ENCODE measurements at regions not wholly inside any gene's neighbourhood (a gene's known extent, or its start where the extent isn't known, plus 50 kb on each side); places are given as distances from the start of the nearest gene placed in this dataset.
A peak's percentile ranks its signal among the peaks of the same experiment; 100 is the strongest.

DNA sequence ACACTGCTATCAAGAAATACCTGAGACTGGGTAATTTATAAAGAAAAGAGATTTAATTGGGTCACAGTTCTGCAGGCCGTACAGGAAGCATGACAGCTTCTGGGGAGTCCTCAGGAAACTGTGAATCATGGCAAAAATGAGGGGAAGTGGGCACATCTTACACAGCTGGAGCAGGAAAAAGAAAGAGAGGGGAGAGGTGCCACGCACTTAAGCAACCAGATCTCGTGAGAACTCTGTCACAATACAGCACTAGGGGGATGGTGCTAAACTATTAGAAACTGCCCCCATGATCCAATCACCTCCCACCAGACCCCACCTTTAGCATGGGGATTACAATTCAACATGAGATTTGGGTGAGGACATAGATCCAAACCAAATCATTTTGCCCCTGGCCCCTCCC is 105.5 kb upstream of the CPLX2 start:
- no peak for DNase-seq (ENCODE audit: low spot score)

DNA sequence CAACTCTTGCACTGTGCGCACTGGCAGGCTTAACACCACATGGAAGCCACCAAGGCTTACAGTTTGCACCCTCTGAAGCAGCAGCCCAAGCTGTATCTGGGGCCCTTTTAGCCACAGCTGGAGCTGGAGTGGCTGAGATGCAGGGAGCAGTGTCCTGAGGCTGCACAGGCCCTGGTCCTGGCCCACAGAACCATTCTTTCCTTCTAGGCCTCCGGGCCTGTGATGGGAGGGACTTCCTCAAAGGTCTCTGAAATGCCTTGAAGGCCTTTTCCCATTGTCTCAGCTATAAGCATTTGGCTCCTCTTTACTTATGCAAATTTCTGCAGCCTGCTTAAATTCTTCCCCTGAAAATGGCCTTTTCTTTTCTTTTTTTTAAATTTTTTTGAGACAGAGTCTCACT is 104.4 kb upstream of the CPLX2 start:
- no peak for DNase-seq (ENCODE audit: low spot score)

DNA sequence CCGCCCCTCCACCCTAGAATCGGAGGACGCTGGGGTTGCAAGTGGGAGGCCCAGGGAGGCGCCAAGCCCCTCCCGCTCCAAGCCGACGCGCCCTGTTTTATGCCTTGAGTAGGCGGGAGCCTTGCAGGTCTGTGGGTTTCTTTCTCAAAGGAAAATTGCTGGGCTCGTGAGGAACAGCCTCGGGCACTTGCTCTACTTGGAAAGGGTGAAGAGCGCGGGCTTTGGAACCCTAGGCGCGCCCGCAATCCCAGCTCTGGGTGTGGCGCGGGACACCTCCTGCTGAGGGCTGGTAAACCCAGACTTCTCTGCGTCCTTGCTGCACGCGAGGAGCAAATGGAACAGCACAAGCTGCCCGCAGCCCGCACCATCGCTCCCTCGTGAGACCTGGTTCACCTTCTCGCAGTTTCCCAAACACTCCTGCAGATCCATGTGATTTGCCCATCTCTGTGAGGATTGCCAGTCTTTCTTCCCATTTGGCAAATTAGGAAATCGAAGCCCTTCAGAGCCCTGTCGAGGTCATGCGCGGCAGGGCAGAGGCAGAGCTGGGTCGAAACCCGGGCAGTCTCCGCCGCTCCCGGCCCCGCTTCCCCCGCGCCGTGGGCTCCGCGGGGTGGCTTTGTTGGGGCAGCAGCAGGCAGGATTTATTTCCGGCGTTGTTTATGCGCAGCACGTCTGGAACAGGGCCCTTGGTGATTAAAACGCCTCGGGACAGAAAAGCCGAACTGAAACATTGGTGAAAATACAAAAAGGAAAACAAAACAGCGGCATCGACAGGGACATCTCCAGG is 98.4 kb upstream of the CPLX2 start:
- DNase-seq (ENCODE audit: low spot score) = no peak

DNA sequence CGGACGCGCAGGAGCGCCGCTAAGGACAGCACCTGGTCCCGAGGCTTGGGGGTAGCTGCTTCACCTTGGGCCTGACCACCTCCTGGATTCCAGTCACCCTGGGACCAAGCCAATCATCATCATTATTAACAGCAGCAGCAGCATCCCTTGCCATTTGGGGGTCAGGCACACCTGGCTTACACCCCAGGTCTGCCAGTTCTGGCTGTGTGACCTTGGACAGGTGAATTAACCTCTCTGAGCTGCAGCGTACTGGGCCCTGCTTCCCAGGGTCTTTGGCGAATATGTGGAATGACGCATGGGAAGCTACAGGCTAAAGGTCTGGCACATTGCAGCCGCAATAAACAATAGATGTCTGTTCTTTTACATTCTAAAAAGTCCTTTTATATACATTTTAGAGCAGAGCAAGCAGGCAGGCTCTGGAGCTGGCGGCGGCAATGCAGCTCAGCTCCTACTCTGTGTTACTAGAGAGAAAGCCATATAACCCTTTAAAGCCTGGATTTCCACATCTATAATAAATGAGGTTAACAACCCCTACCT is 97.8 kb upstream of the CPLX2 start:
- no peak for DNase-seq (ENCODE audit: low spot score)

DNA sequence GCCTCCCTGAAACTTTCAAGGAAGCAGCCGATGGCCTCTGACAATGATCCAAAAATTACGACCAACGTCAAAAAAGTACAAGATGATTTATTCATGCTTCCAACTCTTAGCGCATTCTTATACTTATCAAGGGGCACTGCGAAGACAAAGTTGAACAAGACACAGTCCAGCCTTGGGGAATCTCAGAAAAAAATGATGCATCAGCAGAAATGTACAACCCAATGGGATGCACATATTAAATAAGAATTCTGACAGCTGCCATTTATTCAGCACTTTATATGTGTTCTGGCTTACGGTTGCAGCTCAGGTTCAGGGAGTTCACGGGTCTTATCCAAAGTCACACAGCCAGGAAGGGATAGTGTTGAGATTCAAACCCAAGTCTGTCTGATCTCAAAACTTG is 96.0 kb upstream of the CPLX2 start:
- no peak for DNase-seq (ENCODE audit: low spot score)

DNA sequence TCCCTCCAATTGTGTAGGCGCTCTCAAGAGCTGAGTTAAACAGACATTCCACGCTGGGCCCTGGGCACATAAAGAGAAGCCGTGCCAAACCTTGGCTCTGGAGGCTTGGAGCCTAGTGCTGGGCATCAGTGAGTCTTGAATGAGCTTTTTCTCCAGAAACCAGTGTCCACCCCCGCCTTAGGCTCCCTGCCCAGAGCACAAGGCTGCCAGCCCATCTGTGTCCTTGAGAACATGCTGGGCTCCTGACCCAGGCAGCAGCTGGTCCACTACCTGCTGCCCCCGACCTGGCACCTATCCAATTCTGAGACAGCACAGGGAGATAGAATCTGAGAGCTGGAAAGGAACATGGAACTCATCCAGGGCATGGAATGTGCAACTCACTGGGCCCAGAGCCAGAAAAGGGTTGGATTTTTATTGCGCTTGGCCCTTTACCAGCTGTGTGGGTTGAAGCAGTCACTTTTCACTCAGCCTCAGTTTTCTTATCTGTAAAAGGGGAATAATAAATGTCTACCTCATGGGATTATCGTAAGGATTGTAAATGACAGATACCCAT is 92.4 kb upstream of the CPLX2 start:
- DNase-seq (ENCODE audit: low spot score) = no peak

DNA sequence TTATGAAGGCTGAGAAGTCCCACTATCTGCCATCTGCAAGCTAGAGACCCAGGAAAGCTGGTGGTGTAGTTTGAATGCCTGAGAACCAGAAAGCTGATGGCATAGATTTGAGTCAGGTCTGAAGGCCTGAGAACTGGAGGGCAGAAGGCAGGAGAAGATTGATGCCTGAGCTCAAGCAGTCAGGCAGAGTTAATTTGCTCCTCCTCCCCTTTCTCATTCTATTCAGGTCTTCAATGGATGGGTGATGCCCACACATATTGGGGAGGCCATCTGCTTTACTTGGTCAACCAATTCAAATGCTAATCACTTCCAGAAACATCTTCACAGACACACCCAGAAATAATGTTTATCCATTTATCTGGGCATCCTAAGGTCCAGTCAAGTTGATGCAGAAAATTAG is 87.6 kb upstream of the CPLX2 start:
- DNase-seq (ENCODE audit: low spot score) = no peak

DNA sequence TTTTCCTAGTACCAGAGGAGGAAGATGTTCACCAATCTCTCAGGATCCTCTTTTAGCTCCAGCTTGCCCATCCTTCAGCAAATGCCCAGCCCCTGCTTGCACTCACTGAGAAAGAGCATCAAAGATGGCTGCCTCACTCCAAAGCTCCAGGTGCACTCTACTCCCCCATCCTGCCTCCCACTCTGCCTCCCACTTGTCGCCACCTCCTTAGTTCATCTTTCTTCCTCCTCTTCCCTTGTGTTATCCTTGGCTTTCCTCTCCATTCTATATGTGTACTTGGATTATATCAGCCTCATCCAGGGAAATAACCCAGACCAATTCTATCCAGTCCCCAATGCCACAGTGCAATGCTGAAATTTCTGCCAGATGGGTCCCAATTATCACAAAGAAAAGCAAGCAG is 87.1 kb upstream of the CPLX2 start:
- no peak for DNase-seq (ENCODE audit: low spot score)

DNA sequence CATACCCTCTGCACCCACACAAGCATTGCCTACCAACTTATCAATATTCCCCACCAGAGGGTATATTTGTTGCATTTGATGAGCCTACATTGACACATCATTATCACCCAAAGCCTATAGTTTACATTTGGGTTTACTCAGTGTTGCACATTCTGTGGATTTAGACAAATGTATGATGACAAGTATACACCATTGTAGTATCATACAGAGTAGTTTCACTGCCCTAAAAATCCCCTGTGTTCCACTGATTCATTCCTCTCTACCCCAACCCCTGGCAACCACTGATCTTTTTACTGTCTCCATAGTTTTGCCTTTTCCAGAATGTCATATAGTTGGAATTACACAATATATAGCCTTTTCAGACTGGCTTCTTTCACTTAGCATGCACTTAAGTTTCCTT is 85.7 kb upstream of the CPLX2 start:
- DNase-seq (ENCODE audit: low spot score) = no peak

DNA sequence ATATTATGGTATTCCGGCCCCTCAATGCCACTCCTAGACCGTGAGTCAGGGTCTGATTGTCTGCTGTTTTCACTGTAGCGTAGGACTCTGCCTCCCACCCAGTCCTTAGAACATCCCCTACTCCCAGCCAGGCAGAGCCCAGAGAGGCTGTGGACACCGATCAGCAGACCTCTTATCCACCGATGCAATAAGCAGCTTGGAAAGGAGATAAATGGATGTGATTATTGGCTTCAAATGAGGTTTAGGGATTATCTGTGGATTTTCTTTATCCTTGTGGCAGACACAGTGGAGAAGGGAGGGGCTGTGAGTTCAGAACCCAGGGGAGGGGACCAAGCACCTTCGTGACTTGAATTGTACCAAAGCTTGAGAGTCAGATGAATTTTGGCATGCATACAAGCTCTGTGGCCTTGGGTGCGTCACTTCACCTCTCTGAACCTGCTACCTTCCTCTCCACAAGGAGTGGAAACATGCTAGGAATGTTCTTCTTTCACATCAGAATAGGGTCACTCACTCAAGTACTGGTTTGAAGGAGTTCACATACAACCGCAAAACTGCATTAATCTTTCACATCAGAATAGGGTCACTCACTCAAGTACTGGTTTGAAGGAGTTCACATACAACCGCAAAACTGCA is 83.1 kb upstream of the CPLX2 start:
- peak; percentile 69 for DNase-seq (ENCODE audit: low spot score)

DNA sequence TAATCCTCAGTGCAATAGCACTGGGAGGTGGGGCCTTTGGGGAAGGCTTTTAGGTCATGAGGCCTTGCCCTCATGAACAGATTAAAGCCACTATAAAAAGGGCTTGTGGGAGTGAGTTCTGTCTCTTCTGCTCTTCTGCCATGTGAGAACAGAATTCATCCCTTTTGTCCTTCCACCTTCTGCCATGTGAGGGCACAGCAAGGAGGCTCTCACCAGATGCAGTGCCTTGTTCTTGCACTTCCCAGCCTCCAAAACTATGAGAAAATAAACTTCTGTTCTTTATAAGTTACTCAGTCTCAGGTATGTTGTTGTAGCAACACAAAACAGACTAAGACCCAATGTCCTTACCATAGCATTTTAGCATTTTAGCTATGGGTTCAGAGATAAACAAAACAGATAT is 81.7 kb upstream of the CPLX2 start:
- DNase-seq (ENCODE audit: low spot score) = no peak

DNA sequence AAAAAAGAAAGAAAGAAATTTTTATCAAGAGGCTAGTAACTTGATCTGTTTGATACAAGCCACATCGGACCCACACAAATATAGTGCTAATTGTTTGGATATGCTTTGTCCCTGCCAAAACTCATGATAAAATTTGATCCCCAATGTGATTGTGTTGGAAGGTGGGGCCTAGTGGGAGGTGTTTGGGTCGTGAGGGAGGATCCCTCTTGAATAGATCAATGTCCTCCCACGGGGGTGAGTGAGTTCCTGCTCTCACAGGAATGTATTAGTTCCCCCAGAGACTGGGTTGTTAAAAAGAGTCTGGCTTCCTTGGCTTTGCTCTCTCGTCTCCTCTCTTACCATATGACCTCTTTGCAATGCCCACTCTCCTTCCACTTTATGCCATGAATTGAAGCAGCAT is 80.6 kb upstream of the CPLX2 start:
- DNase-seq (ENCODE audit: low spot score) = no peak

DNA sequence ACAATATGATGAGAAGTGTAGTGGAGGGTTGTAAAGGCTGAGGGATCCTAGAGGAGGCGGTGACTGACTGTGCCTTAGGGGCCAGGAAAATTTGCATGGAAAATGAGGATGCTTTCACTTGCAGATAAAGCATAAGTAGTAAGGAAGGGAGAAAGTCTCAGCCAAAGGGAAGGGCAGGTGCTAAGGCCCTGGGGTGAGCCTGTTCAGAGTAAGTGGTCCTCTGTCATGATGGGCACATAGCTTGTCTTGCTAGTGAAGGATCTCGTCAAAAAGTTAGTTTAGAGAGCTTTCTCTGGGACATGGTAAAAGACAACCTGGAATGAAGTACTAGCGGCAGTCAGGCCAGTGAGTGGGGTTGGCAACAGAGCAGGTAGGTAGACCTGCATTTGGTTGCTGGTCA is 75.4 kb upstream of the CPLX2 start:
- DNase-seq (ENCODE audit: low spot score) = no peak

DNA sequence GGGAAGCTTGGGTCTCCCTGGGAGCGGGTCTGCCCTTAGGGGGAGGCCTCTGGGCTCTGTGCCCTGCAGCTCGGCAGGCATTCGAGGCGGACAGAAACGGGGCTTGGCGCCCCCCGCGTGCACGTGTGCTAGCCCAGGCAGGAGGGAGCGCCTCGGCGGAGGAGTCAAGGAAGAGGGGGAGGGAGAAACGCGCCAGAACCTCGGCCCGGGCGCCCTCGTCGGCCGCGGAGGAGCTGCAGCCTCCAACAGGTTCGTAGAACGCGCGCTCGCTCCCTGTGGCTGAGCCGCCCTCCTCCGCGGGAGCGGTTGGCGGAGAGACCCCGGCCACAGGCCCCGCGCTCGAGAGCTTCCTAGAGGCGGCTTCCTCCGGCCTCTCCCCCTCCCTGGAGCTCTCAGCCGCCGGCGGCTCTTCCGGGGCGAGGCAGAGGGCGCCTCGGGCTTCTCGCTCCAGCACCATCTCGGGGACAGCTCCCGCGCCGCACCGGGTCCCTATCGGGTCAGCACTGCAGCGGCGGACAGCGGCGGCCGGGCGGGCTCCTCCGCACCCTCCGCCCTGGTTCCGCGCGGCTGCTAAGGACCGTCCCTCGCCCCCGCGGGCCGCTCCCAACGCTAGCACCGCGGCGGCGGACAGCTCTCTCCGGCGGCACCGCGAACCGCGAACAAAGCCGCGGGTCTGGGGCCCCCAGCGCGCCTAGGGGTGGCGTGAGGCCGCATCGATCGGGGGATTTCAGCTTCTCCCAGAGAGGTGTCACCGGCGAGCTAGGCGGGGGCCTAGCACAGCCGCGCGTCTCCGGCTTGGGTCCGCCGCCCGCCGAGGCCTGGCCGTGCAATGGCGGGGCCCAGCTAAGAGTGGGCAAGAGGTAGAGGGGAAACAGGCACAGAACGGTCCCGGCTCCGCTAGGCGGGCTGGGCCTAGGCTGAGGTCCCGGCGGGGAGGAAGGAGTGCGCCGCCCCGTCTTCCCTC is 74.6 kb upstream of the CPLX2 start:
- peak; percentile 73 for DNase-seq (ENCODE audit: low spot score)

DNA sequence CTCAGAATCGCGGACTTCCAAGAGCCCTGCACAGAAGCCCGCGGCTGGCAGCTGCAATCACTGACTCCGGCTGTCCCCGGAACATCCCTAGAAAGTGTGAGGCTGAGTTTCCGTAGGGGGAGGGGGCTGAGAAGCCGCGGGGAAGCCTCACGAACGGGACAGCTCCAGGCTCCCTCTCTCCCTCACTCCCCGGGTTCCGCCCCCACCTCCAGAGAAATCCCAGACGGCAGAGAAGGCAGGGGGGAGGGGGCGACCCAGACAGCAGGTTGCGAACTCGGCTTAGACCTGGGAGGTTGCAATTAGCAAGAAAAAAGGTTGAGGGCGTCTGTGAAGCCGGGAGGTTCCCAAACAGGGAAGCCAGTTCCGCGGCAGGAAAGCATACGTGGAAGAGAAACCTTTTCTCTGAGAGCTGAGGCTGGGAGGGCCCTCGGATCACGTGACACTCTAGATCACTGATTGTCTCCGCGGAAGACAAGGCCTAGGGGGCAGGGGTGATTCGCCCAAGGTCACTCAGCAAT is 73.8 kb upstream of the CPLX2 start:
- peak; percentile 85 for DNase-seq (ENCODE audit: low spot score)

DNA sequence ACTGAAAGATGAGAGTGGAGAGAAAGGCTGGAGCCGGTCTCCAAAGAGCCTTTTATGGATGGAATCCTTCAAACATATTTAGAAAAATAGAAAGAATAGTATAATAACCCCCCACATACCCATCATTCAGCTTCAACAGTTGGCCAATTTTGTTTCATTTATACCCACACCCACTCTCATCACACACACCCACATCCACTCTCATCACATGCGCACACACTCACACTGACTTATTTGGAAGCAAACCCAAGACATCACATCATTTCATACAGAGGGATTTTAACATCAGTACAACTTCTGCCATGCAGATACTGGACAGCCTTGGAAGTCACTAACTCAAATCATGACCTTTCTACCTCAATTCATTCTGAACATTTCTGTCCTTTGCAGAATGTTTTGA is 72.8 kb upstream of the CPLX2 start:
- DNase-seq (ENCODE audit: low spot score) = no peak

DNA sequence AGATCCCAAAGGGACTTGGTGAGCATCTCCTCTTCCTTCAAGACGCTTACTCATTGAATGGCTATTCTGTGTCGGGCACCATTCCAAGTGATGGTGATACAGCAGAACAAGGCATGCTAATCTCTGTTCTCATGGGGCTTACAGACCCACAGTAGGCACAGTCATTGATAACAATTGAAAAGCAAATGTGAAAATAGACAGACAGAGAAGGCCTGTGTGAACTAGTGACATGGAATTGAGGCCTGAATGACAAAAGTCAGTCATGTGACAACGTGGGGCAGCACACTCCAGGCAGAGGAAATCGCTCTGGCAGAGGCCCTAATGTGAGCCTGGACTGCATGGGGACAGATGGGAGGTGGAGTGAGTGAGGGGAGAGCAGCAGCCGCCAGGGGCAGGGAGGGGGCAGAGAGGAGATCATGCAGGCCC is 70.7 kb upstream of the CPLX2 start:
- DNase-seq (ENCODE audit: low spot score) = peak; percentile 65

DNA sequence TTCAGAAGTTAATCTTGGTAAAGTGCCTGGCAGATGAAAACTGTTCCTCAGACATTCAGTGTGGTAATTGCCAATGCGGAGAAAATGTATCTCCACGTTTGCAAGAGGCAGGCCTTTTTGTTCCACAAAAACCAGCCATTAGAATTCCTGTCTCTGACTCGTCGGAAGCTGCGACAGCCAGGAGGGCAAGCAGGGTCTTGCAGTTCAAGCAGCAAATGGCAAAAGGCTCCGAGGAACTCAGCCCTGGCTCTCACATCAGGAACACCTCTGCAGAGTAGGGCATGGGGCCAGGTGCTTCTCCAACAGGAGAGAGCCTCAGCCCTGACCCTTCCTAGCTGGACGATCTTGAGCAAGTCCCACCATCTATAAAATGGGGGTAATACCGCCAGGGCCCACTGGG is 69.0 kb upstream of the CPLX2 start:
- DNase-seq (ENCODE audit: low spot score) = no peak

DNA sequence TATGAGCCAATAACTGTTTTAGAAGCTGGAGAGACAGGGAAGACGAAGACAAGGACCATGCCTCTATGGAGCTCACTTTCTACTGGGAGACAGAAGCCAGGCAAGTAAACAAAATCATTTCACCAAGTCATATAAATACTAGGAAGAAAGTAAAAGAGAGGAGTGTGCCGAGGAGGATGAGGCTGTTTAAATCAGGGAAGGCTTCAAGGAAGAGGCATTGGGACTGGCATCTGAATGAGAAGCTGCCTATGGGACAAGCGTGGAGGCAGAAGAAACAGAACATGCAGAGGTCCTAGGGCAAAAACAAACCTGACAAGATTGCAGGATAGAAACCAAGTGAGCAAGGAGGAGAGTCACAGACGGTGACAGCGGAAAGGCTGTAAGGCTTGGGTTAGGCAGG is 68.1 kb upstream of the CPLX2 start:
- DNase-seq (ENCODE audit: low spot score) = no peak

DNA sequence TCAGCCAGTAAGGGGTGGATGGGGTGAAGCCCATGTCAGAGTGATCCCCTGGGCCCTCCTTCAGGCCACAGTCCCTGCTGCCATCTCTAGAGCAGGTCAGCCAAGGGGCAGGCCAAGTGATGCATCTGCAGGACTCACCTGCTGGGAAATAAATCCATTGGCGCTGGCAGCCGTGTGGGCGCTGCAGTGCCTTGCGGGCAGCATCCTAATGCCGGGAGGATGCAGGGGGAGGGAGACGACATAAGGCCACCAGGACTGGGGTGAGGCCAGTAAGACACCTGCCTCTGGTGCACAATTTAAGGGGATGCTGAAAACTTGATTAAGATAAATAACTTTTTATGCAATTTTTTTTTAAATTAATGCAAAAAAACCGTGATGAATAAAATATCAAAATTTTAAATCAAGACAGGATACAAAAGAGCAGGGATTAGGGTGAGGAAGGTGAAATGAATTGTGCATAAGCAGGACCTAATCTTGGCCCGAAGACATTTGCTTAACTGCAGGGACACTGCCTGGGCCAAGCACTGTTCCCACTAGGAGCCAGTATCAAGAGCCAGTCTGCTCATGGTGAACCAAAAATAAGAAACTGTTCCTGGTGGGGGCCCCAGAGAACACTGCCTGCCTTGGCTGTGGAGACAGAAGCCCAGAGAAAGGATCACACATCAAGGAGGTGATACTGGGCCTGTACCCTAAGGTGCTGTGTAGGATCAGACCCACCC is 67.5 kb upstream of the CPLX2 start:
- DNase-seq (ENCODE audit: low spot score) = no peak

DNA sequence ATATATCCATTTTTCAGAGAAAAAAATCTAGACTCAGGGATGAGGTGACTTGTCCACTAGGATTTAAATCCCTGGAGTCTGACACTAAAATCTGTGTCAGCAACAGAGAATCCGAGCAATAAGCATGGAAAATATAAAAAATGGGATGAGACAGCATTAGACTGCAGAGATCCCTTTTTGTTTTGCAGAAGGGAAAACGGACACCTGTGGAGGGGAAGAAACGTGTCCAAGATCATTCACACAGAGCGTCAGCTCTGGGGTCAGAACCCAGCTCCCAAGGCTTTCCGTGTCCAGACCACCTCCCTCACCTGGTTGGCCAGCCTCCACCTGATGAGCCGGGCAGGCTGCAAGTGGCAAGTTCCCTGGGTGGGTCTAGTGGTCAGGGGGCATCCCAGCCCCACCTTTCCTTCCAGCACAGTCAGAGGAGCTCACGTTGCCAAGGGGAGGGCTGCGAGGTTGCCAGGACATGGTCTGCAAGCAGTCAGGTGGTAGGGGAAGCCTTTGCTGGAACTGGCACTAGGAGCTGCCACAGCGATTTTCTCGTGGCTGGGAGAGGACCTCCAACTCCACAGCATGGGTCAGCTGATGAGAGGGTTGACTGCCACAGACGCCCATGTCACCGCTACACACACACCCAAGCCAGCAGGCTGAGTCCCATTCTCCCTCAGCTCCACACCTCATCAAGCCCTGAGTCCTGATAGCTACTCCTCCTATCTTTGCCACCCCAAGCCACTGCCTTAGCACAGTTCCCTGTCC is 65.9 kb upstream of the CPLX2 start:
- no peak for DNase-seq (ENCODE audit: low spot score)

All from D341Med (cell line).